T-helper 2 cell treated with Interferon-gamma antibody and Interleukin-4, amounts not matched to agents 5 μg/mL and 100 μg/mL, for 36 hours (primary cell): ENCODE measurements at regions not wholly inside any gene's neighbourhood (a gene's known extent, or its start where the extent isn't known, plus 50 kb on each side); places are given as distances from the start of the nearest gene placed in this dataset.
A peak's percentile ranks its signal among the peaks of the same experiment; 100 is the strongest.

Experiments used
- DNase-seq: peaks from one replicate; pipeline ENCODE4 v3.0.0; 2021; ENCODE audit warnings: low spot score
- H3K27ac Mint-ChIP-seq: one replicate; pipeline ENCODE4 v1.8.0; 2021; ENCODE audit warnings: mild to moderate bottlenecking, mixed read lengths
- H3K27me3 Mint-ChIP-seq: one replicate; pipeline ENCODE4 v1.8.0; 2021; ENCODE audit warnings: low read depth, mixed read lengths
- H3K36me3 Mint-ChIP-seq: one replicate; pipeline ENCODE4 v1.8.0; 2021; ENCODE audit warnings: low read depth, mixed read lengths
- H3K4me1 Mint-ChIP-seq: one replicate; pipeline ENCODE4 v1.8.0; 2021; ENCODE audit warnings: low read depth, mixed read lengths
- H3K4me3 Mint-ChIP-seq: one replicate; pipeline ENCODE4 v1.8.0; 2022; ENCODE audit warnings: mild to moderate bottlenecking, moderate library complexity, mixed read lengths
- H3K9me3 Mint-ChIP-seq: one replicate; pipeline ENCODE4 v1.8.0; 2021; ENCODE audit warnings: mixed read lengths

DNA sequence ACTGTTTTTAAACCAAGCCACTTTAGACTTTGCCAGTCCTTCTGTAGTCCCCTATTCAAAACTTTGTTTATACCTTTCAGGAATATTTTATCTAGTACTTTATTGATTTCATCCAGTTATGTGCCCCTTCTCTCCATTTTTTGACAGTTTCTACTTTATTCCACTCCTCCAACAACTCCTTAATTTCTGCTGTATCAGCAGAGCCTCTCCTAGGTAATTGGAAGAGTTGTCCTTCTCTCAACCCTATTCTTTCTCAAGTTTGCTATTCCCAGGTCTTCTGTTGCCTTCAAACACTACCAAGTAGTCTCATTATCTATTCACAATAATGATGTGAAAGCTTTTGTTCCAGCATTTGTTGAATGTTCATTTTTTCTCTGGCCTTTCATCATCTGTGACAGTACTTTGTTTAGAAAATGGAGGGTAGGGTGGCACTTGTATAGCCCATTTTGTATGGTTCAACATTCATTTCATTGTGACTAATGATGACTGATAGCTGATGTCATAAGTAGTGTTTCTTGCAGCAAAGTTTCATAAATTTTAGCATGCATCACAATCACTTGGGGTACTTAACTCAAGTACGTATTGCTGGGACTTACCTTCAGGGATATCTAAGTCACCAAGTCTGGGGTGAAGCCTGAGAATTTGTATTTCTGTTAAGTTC, 204.4 kb upstream of the DMRT1 start:
- DNase-seq: no peak
- H3K27me3 Mint-ChIP-seq: no peaks in the 10 kb centered on the region
- peaks cover 2% of the 10 kb centered on the region for H3K36me3 Mint-ChIP-seq
- H3K4me3 Mint-ChIP-seq: no peak overlapping the region
- no peak overlapping the region for H3K27ac Mint-ChIP-seq
- peaks cover 7% of the 10 kb centered on the region for H3K9me3 Mint-ChIP-seq
- H3K4me1 Mint-ChIP-seq: peaks cover 18% of the 10 kb centered on the region

DNA sequence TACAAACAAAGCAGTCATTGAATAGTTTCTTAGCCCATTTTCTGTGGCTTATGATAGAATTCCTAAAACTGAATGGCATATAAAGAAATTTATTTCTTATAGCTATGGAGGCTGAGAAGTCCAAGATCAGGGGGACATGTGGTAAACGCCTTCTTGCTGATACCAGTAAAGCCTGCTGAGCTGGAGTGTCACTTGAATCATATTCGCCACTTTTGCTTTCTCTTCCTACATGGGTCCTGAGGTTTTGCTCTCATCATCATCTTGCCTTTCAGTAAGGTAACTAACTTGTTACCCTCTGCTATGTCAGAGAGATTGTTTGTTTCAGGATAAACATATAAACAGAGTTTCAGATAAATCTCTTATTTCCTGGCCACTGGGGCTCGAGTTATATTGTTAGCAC, 203.3 kb upstream of the DMRT1 start:
- DNase-seq: no peak
- no peaks in the 10 kb centered on the region for H3K36me3 Mint-ChIP-seq
- H3K9me3 Mint-ChIP-seq: peaks cover 4% of the 10 kb centered on the region
- no peak overlapping the region for H3K27ac Mint-ChIP-seq
- no peak overlapping the region for H3K4me3 Mint-ChIP-seq
- H3K27me3 Mint-ChIP-seq: no peaks in the 10 kb centered on the region
- H3K4me1 Mint-ChIP-seq: peaks cover 13% of the 10 kb centered on the region

DNA sequence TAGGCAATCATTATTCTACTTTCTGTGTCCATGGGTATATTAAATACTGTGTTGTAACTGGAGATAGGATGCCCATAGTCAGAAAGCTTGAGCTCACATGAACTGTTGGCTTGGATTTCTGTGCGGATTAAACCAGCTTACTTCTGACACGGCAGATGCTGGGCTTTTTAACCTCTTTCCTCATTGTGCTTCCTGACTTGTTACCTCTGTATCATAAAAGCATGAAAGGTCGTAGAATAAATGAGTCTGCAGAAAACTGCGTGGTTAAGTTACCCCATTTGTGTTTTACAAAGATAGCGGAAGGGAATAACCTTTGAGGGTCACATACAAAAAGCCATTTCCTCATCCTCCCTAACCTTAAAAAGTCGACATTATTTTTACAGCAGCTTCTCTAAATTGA, 199.5 kb upstream of the DMRT1 start:
- DNase-seq: no peak
- H3K4me1 Mint-ChIP-seq: peaks cover 11% of the 10 kb centered on the region
- no peak overlapping the region for H3K27ac Mint-ChIP-seq
- no peaks in the 10 kb centered on the region for H3K36me3 Mint-ChIP-seq
- no peaks in the 10 kb centered on the region for H3K9me3 Mint-ChIP-seq
- H3K27me3 Mint-ChIP-seq: no peaks in the 10 kb centered on the region
- H3K4me3 Mint-ChIP-seq: no peak overlapping the region

DNA sequence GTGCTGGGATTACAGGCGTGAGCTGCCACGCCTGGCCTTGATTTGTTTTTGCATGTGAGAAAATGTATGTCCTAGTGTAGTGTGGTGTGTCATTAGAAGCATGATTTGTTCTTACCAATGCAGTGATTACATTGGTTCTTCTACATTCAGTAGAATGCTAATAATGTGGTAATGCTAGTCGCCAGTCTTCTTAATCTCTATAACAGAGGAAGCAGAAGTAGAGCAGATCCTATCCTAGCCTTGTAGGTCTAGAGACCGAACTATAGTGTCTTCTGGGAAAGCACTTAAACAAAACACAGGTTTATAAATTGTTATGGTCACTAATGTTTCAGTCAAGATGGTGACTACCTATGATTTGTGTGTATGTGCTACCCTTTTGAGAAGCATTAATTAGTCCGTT, 197.5 kb upstream of the DMRT1 start:
- no peaks in the 10 kb centered on the region for H3K9me3 Mint-ChIP-seq
- H3K36me3 Mint-ChIP-seq: no peaks in the 10 kb centered on the region
- peaks cover 1% of the 10 kb centered on the region for H3K4me1 Mint-ChIP-seq
- no peak overlapping the region for H3K27ac Mint-ChIP-seq
- H3K4me3 Mint-ChIP-seq: no peak overlapping the region
- H3K27me3 Mint-ChIP-seq: no peaks in the 10 kb centered on the region
- no peak for DNase-seq

DNA sequence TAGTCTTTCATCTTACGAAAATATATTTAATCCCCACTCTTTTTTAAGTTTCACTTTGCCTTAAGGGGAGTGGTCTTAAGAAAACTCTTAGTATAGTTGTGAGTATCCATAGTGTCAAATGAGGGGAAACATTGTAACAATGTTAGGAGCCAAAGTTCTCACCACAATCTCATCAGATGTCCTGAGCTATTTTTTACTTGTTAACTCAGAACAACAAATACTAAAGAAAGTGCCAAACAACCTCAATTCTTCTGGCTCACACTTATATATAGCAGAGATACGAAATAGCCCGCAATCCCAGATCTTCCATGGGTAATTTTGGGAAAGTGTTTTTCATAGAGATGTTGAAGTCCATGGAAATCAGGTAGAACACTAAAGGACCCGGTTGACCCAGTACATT, 194.0 kb upstream of the DMRT1 start:
- no peaks in the 10 kb centered on the region for H3K36me3 Mint-ChIP-seq
- H3K4me1 Mint-ChIP-seq: peaks cover 11% of the 10 kb centered on the region
- no peak for DNase-seq
- H3K27me3 Mint-ChIP-seq: no peaks in the 10 kb centered on the region
- H3K27ac Mint-ChIP-seq: no peak overlapping the region
- H3K4me3 Mint-ChIP-seq: no peak overlapping the region
- H3K9me3 Mint-ChIP-seq: no peaks in the 10 kb centered on the region

DNA sequence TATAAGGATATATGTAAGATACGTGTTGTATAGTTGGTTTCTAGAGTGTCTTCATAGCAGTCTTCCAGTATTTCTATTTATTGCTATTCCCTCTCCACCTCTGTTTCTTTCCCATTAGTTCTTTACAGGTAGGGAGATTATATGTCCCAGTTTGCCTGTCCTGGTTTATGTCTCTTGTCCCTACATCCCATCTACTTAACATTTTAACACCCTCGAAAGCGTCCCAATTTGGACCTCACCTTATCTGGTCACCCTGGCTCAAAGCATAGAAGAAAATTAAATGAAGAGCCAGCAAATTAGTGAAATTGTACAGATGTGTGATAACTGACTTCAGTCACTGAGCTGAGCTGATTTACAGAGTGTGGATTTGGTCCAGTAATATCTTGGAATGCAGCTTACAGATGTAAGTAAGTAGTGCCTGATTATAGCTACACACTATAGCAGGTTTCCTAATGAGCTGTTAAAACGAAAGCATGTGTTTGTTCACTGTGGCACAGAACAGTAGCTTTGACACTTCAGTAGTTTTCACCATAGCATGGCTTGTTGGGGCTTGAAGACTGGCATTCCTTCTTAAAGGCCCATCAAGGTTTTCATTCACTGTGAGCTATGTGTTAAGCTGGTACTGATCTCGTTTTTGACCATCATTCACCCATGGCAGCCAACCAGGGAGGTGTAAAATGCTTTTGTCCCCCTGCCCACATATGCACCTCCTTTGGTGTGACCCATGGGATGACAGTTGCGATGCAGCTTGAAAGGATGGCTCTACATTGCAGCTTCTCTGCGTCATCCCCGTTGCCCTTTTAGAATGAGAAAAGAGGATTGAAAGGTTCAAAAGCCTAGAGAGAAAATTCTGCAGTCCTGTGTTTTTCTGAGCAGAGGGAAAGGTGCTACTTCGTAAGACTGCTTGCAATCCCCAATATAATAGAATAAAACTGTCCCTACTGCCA, 192.1 kb upstream of the DMRT1 start:
- H3K4me3 Mint-ChIP-seq: no peak overlapping the region
- H3K4me1 Mint-ChIP-seq: peaks cover 19% of the 10 kb centered on the region

DNA sequence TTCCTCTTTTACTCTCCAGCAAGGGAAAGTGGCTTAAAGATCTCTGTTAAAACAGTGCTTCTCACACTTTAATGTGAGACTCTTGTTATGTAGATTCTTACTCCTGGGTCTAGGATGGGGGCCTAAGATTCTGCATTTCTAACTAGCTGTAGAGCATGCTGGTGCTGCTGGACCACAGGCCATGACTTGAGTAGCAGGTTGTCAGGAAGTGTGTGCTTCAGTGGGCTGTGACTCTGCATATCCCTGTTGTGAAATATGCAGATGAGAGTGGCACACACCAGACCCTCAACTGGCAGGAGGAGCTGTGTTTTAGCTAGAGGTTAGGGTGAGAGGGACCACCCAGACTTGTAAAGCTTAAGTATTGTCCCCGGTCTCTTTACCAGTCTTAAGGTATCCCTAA, 191.1 kb upstream of the DMRT1 start:
- Mint-ChIP-seq H3K27ac (peak overlapping the region; percentile 64), H3K4me3 (peak overlapping the region; percentile 64), H3K36me3 (no peaks in the 10 kb centered on the region), H3K4me1 (peaks cover 21% of the 10 kb centered on the region), H3K9me3 (no peaks in the 10 kb centered on the region), H3K27me3 (no peaks in the 10 kb centered on the region)
- no peak for DNase-seq

More for the DNA sequence above, 192.1 kb upstream of the DMRT1 start:
- Mint-ChIP-seq H3K9me3 (no peaks in the 10 kb centered on the region), H3K27me3 (no peaks in the 10 kb centered on the region), H3K27ac (no peak overlapping the region), H3K36me3 (no peaks in the 10 kb centered on the region)
- DNase-seq: no peak

DNA sequence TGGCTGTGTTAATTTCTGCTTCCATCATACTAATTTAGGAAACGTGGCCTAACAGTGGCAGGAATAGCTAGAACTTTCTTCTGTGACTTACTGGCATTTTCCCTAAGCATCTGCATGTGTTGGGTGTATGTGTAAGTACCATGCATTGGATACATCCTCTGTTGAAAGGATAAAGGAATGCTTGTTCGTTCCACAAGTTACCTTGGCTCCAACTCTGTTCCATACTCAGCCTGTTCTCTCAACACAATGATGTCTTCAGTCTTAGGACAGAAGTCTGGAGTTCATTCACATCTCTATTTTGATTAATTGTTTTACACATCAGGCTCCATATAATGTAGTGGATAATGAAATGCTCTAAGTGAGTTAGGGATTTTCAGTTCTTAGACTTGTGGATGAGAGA, 190.1 kb upstream of the DMRT1 start:
- peaks cover 21% of the 10 kb centered on the region for H3K4me1 Mint-ChIP-seq
- H3K4me3 Mint-ChIP-seq: no peak overlapping the region
- H3K36me3 Mint-ChIP-seq: no peaks in the 10 kb centered on the region
- no peak for DNase-seq
- H3K9me3 Mint-ChIP-seq: no peaks in the 10 kb centered on the region
- no peaks in the 10 kb centered on the region for H3K27me3 Mint-ChIP-seq
- no peak overlapping the region for H3K27ac Mint-ChIP-seq

DNA sequence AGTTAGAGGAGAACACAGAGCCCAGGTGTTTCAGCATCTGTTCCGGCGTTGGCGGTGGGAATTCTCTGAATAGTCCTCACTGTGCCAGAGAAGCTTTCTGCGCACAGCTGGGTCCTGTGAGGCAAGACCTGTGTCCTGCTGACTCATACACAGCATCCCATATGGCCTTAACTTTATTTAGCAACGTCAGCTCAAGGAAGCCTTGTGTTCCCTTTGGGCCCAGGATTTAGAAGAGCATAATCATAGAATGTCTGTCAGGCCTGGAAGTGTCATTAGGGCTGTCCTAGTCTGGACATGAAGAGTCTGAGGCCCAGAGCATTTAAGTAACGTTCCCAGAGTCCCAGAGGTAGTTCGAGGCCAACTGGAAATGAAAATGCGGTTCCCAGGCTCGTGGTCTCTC, 188.6 kb upstream of the DMRT1 start:
- no peaks in the 10 kb centered on the region for H3K36me3 Mint-ChIP-seq
- peaks cover 2% of the 10 kb centered on the region for H3K27me3 Mint-ChIP-seq
- H3K27ac Mint-ChIP-seq: no peak overlapping the region
- DNase-seq: no peak
- no peaks in the 10 kb centered on the region for H3K9me3 Mint-ChIP-seq
- H3K4me1 Mint-ChIP-seq: peaks cover 27% of the 10 kb centered on the region
- H3K4me3 Mint-ChIP-seq: no peak overlapping the region

DNA sequence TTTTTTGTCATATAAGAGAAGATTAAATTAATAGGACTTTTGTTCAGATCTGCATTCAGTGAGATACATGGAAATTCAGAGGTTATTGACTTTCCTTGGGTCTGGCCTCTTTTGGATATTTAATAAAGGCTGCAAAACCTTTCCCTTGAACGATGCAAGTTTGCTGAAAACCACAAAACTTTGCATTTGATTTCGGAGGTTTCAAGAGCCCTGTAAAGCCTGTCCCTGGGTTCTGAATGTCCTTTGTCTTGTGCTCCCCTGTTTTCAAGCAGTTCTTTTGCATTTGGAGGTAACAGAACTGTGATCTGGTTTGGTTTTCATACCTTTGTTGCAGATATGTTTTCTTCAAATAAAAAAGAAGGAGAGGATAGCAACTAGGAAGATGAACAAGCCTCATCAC, 188.1 kb upstream of the DMRT1 start:
- no peak for DNase-seq
- Mint-ChIP-seq H3K4me3 (no peak overlapping the region), H3K36me3 (no peaks in the 10 kb centered on the region), H3K27me3 (peaks cover 6% of the 10 kb centered on the region), H3K27ac (no peak overlapping the region), H3K9me3 (no peaks in the 10 kb centered on the region), H3K4me1 (peaks cover 27% of the 10 kb centered on the region)

DNA sequence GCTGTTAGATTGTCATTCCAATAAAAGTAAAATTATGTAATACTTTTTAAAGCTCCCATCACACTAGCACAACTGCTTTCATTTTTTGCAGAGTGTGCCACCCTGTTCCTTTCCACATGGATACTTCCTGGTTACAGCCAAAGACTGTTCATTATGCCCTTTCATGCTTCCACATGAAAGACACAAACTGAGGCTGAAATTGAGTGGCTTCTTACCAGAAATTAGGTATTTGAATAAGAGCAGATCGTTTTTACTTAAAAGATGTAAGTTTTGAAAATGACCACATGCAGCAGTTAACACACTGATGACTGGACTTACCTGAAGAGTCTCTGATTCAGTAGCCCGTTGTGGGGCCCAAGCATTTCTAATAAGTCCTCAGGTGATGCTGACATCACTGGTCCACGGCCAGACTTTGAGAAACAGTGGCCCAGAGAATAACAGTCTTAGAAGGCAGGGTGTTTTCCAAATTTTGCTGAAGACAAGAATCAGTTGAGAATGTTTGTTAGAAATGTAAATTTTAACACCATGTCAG, 187.6 kb upstream of the DMRT1 start:
- no peaks in the 10 kb centered on the region for H3K9me3 Mint-ChIP-seq
- no peak for DNase-seq
- H3K36me3 Mint-ChIP-seq: no peaks in the 10 kb centered on the region
- peaks cover 6% of the 10 kb centered on the region for H3K27me3 Mint-ChIP-seq
- peaks cover 27% of the 10 kb centered on the region for H3K4me1 Mint-ChIP-seq
- no peak overlapping the region for H3K4me3 Mint-ChIP-seq
- no peak overlapping the region for H3K27ac Mint-ChIP-seq

DNA sequence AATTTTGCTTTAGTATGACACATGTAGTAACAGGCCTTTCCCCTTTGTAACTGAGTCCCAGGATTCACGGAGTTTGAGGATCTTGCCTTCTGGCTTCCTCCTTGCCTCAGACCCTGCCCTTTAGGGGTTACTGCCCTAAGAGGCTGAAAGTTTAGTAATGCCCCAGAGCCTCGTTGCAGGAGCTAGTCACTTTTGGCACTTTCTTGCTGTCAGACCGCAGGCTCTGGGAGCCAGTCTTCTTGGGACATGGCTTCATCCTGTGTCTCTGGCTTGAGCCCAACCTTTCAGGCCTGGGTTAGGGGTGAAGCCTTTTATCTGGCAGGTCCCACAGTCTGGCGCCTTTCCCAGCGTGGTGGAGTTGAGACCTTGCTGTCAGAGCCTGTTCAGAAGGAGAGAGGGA, 185.6 kb upstream of the DMRT1 start:
- Mint-ChIP-seq H3K4me3 (no peak overlapping the region), H3K9me3 (no peaks in the 10 kb centered on the region), H3K27ac (no peak overlapping the region), H3K4me1 (peaks cover 22% of the 10 kb centered on the region), H3K27me3 (peaks cover 6% of the 10 kb centered on the region), H3K36me3 (no peaks in the 10 kb centered on the region)
- no peak for DNase-seq

DNA sequence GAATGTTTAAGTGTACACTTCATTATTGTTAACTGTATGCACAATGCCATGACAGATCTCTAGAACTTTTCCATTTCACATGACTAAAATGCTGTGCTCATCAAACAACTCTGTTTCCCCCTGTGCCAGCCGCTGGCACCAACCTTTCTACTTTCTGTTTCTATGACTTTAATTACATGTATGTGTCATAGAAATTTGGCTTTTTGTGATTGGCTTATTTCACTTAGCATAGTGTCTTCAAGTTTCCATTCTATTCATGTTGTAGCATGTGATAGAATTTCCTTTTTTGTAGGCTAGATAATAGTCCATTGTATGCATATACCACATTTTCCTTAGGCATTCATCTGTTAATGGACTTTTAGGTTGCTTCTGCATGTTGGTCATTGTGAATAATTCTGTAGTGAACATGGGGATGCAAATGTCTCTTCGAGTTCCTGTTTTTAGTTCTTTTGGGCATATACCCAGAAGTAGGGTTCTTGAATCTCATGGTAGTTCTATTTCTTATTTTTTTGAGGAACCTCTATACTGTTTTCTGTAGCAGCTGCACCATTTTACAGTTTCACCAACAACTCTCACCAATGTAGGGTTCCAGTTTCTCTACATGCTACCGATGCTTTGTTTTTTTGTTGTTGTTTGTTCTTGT, 184.4 kb upstream of the DMRT1 start:
- Mint-ChIP-seq H3K4me3 (no peak overlapping the region), H3K27ac (no peak overlapping the region), H3K4me1 (peaks cover 24% of the 10 kb centered on the region), H3K9me3 (no peaks in the 10 kb centered on the region), H3K36me3 (no peaks in the 10 kb centered on the region), H3K27me3 (peaks cover 6% of the 10 kb centered on the region)
- DNase-seq: no peak

DNA sequence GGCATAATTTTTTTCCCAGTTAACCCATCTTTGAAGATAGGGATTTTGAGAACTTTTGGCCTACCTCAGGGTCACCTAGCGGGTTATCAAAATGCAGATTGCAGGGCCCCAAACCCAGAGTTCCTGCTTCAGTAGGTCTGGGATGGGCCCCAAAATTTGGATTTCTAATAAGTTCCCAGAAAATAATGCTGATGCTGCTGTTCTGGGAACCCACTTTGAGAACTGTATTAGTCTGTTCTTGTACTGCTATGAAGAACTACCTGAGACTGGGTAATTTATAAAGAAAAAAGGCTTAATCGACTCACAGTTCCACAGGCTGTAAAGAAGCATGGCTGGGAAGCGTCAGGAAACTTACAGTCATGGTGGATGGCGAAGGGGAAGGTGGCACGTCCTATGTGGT, 182.2 kb upstream of the DMRT1 start:
- H3K27me3 Mint-ChIP-seq: peaks cover 9% of the 10 kb centered on the region
- H3K9me3 Mint-ChIP-seq: no peaks in the 10 kb centered on the region
- no peaks in the 10 kb centered on the region for H3K36me3 Mint-ChIP-seq
- no peak overlapping the region for H3K4me3 Mint-ChIP-seq
- no peak for DNase-seq
- peaks cover 16% of the 10 kb centered on the region for H3K4me1 Mint-ChIP-seq
- H3K27ac Mint-ChIP-seq: no peak overlapping the region
